Cerebellar nuclear complex (tissue), 1 donor: ENCODE measurements at regions not wholly inside any gene's neighbourhood (a gene's known extent, or its start where the extent isn't known, plus 50 kb on each side); places are given as distances from the start of the nearest gene placed in this dataset.

ENCODE experiments used
- DNase-seq, 2 experiments: peaks; one replicate each; lab custom pipeline; 2025; lab: John Stamatoyannopoulos, UW

DNA sequence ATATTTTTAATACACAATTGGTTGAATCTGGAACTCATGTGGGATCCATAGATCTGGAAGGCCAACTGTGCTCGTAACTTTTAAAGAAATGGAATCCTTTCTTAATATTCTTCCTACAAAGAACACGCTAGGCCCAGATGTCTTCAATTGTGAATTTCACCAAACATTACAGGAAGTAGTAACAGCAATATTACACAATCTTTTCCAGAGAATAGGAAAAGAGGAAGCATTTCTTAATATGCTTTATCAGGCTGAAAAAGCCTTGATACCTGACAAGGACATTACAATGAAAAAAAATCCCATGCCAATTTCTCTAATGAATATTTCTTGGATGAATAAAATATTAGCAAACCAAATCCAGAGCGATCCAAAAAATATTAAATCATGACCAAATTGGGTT is 80.3 kb upstream of the HAAO start:
- no peak for DNase-seq

GRCh38 chr2:42871372-42871771 is 79.0 kb upstream of the HAAO start:
- no peak for DNase-seq

GRCh38 chr2:42868874-42869273 is 76.5 kb upstream of the HAAO start:
- DNase-seq: no peak

GRCh38 chr2:42868096-42868495 is 75.7 kb upstream of the HAAO start:
- DNase-seq: no peak

DNA sequence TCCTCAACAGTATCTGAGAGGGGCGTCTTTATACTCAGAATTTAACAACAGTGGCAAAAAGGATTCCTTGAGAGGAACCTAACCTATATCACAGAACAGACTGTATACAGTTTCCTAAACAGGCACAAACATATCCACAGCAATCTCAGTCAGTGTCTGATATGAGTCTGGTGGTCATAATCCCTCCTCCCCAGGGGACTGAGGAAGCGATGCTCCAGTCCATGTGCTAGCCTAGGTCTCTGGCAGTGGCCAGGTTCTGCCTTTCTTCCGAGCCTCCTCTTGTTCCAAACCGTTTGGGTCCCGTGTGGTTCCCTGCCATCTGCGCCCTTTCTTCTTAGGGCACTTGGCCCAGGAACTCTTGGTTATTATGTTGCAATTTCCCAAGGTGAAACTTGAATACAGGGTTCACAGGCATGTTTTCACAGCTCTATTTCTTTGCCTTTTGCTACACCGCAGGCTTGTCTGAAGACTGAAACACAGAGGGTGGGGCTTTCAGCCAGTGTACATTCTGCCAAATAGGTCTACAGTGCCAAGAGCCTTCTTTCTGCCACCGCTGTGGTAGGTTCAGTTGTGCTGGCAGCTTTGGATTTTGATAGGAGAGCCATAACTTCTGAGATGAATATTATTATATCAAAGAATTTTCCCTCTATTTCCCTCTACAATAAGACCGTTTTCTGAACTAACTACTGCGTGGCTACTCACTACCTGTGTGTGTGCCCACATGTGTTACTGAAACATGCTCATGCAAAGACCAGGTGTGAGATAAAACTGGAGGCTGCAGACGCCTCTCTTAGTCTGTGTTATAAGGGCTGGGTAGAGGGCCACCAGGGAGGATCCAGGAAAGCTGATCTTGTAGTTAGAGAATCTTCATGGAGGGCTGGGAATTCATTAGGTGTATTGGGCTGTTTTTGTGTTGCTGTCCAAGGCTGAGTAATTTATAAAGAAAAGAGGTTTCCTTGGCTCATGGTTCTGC is 75.0 kb upstream of the HAAO start:
- no peak for DNase-seq

DNA sequence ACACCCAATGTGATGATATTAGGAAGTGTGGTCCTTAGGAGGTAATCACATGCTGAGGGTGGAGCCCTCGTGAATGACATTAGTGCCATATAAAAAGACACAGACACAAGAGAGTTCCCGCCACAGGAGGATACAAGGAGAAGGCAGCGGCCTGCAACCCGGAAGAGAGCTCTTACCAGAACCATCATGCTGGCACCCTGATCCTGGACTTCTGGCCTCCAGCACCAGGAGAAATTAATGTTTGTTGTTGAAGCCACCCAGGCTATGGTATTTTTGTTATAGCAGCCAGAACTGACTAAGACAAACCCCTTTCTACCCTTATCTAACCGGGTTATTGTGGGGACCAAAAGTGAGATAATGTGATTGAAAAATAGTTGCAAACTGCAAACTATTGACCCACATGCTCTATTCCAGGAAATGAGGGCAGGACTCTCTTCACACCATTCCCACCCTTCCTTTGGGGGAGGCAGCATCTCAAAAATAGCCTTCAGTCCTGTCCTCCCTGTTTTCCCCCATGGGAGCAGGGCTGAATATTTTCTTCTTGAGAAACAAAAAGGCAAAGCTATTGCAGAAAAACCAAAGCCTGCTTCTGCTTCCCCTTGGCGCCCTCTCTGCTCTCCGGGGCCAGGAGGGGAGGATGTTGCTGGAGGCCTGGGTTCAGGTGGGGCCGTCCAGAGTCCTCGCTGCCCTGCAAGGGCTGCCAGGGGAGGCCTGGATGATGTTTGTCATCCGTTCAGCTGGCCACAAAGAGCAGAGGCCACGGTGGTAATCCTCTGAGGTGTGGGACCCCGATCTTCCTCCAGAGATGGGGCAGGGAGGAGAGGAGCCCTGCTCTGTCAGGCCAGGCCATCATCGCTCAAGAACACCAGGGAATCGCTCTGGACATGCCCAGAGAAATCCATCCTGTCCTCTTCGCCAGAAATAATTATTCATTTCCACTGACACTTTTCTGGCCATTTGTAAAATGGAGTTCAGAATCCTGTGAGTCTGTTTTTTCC is 73.8 kb upstream of the HAAO start:
- DNase-seq: no peak

DNA sequence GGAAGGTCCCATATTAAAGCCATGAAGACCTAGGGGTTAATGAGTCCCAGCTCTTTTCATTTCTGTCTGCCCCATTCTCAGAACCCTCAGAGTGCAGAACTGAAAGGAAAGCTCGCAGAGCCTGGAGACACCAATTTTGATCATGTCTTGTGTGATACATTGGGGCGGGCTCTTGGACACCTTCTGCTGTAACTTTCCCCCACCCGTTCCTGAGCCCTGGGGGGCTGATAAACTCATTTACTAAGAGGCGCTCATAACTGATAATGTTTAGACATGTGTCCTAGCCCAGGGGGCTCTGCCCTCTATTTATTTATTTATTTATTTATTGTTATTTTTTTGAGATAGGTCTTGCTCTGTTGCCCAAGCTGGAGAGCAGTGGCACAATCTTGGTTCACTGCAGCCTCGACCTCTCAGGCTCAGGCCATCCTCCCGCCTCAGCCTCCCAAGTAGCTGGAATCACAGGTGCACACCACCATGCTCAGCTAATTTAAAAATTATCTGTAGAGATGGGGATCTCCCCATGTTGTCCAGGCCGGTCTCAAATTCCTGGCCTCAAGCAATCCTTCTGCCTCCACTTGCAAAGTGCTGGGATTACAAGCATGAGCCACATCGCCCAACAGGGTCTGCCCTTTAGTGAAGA is 72.4 kb upstream of the HAAO start:
- no peak for DNase-seq

DNA sequence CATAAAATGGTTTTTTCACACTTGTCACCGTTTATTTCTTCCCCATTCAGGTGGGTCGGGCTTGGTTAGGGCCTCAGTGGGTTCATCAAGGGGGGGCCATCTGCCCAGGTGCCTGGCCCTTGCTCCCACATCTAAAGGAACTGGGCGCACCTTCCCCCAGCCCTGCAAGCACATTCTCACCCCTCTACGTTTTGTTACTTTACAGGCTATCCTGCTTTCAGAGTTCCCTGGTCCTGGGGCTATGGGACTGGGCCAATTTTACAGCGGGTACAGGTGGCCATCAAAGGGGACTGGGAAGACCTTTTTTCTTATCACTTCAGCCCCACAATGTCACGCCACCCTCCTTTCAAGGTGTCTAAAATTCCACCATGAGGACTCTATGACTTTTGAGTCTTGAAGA is 71.8 kb upstream of the HAAO start:
- no peak for DNase-seq

- no peak for DNase-seq
These were observed 71.4 kb upstream of the HAAO start for GRCh38 chr2:42863751-42864150.

GRCh38 chr2:42863320-42863719 is 70.9 kb upstream of the HAAO start:
- no peak for DNase-seq

DNA sequence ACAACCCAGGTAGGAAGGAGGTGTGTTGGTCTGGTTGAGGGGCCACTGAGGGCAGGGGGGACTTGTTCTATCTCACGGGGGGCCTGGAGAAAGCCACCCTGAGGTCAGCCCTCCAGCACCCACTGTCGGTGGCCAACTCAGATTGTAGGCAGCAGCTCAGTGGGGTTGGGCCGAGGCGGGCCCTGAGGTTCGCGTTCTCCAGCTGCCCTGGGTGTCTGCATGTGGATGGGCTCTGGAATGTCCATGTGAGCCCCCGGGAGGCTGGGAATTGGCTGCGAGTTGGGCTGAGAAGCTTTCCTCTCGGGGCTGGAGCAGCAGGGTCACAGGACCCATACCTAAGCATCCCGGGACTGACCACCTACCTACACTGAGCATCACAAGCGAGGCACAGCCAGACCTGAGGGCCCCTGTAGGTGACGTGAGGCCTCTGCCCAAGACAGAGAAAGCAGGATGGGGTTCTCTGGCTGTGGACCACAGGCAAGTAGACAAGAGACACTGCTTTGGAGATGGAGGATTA is 70.3 kb upstream of the HAAO start:
- no peak for DNase-seq

DNA sequence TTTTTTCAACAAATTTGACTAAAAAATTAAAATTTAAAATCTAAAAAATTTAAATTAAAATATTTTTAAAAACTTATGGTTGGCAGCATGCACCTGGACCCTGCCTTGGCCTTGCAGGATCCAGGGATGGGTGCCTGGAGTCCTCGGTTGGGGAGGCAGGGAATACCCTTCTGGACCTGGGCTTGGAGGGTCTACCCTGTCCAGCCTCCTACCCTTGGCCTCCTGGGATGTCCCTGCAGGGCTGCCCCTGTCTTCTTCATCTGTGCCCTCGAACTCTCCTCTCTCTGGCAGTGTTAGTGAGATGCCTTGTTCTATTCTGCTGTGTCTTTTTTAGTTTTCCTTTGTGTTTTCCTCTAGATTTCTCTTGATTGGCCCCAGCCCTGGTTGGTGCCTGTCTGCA is 68.9 kb upstream of the HAAO start:
- DNase-seq: no peak

DNA sequence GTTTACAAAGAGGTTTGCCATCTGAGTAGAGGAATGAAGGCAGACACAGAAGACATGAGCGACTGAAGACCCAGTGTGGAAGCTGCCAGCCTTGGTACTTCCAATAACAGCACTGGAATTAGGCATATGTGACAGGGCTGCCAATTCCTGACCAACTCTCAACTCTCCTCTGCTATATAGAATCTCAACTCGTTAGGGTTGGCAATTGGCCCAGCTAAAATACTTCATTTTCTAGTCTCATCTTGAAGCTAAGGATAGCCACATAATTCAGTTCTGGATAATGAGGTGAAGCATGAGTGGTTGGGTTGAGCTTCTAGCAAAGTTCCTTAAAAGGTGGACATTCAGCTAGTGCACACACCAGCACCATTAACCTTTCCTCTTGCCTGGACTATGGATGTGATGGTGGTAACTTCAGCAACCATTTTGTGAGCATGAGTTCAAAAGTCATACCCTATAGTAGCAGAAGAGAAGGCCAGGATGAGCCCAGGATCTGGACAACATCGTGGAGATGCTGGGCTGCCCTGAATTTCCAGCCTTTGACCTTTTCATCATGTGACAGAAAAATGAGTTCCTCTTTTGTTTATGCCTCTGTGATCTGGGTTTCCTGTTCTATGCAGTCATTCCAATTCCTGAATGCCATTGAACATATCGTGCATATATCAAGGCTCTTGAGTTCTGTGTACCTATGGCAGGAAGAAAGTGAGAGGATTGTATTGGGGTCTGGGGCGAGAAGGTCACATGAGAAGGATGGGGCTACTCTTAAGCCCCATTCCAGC is 68.1 kb upstream of the HAAO start:
- no peak for DNase-seq

GRCh38 chr2:42859791-42860190 is 67.4 kb upstream of the HAAO start:
- DNase-seq: no peak

- no peak for DNase-seq
These were observed 66.7 kb upstream of the HAAO start for GRCh38 chr2:42859006-42859552.

DNA sequence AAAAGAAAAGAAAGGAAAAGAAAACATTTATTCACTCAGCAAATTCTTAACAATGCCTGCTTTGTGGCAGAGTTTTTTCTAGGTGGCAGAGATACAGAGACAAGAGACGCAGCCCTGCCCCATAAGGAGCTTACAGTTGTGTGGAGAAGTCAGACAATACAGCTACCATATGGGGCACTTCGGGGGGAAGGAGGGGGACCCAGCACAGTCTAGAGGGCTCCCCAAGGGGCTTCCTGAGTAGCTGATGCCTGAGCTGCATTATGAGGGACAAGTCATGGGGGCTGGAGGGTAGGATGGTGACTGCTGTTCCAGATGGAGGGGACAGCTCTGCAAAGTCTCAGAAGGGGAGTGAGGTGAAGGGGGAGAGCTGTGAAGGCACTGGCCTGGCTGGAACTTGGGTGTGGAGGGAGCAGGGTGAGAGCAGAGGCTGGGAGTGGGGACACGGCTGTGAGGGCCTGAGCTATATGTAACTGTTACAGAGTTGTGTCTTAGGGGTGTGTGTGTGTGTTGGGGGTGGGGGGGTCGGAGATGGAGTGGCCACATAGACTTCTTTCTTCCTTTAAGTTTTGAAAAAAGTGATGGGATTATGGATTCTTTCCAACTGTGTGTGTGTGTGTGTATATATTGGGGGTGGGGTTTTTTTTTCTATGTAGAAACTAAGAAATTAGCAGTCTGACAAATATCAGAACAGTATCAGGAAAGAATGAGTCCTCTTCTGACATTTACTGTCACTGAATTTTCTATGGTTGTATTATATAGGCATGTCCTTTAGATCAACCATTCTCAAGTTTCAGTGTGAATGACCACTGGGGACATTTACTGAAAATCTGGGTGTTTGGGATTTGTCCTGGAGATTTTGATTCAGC is 66.0 kb upstream of the HAAO start:
- no peak for DNase-seq

DNA sequence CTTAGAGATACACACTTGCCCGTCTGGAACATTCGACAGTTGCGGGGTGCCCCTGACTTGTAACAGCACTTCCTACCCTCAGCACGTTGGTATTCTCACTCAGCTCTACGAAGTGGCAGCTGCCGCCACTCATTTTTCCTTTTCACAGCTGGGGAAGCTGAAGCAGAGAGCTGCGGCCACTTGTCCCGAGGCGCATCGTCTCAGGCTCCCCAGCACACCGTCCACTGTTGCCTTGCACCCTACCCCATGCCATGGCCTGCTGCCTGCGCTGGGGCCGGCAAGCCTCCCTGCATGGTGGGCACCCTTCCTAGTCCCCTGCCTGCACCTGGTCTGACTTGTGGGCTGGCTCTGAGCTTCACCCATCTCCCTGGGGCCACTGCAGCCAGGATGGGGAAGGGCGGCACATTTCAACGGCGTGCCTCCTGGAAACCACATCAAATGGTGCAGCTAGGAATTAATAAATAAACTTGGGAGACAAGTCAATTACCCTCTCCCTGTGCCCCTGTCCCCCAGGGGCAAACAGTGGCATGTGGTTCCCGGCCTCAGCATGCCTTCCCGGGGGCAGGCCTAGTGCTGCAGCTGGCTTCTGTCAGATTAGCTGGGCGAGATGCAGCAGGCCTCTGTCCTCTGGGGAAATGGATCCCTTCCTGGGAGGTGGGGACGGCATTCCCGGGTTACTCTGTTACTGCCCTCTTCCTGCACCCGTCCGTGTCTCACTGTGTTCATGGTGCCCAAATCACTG is 64.7 kb upstream of the HAAO start:
- DNase-seq: no peak

DNA sequence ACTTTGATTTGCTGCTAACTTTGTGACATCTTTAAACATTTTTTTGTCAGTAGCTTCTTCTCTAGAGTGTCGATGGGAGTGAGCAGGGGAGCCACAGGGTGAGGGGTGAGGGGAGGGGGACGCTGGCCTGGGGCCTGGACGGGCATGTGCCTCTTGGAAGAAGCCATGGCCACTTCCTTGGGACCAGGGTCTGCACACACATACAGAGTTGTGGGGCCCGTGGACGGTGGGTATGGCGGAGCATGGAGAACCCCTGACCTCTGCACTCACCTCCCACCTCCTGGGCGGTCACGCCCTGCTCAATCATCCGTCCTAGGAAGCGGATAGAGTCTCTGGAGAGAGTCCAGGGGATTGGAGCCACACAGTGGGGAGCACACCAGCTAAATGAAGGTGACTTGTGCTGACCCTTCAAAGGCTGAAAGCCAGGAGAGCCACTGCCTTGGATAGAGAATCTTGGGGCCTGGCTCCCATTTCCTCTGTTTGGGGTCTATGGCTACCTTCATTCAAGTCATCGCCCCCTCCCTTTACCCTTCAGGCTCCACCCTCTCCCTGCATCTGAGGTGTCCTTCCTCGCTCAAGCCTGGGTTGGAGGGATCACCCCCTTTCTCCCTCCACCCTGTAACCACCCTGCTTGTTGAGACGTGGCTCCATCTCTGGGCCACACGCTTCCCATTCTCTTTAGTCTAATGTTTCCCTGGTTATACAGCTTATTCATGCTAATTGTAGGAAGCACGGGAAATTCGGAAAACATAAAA is 63.9 kb upstream of the HAAO start:
- DNase-seq: no peak
